ENCODE measurements at regions not wholly inside any gene's neighbourhood (a gene's known extent, or its start where the extent isn't known, plus 50 kb on each side); places are given as distances from the start of the nearest gene placed in this dataset.
"Not testable (repeated sequence)": the region's sequence is repeated elsewhere in the genome, so short reads cannot be mapped to it uniquely, and the experiment has no call there.

GRCh38 chr12:31895449-31896150 is 63.6 kb upstream of the RESF1 start:
- peak overlapping the region in 1 of 2 experiments; percentile 31; a peak in 2 of 4 replicates for H3K4me3 ChIP-seq (ENCODE audit: low read depth in 1 of 2, low read length in 2 of 2)

GRCh38 chr12:31890295-31891285 is 68.6 kb upstream of the RESF1 start:
- peak; percentile 86 for ATAC-seq (ENCODE audit: insufficient read depth, low read depth)
- Histone ChIP-seq H3K9ac (ENCODE audit: low read depth, low read length) (peak overlapping the region; percentile 37), H3K27me3 (ENCODE audit: insufficient read depth, low read length, poor library complexity) (no peaks in the 10 kb centered on the region), H3K4me2 (ENCODE audit: insufficient read depth, low read length) (peak overlapping the region; percentile 35), H3K4me3 (ENCODE audit: low read depth in 1 of 2, low read length in 2 of 2) (peak overlapping the region in 1 of 2 experiments; percentile 6; a peak in 1 of 4 replicates), H2AFZ (ENCODE audit: low read depth, low read length) (peak overlapping the region; percentile 23), H3K9me3 (ENCODE audit: insufficient read depth, low read length, severe bottlenecking) (peaks cover 57% of the 10 kb centered on the region), H3K79me2 (ENCODE audit: insufficient read depth, low read length) (no peaks in the 10 kb centered on the region), H3K27ac (ENCODE audit: low read length) (peak overlapping the region; percentile 89), H3K36me3 (ENCODE audit: insufficient read depth, low read length) (peaks cover 26% of the 10 kb centered on the region), H3K4me1 (ENCODE audit: insufficient read depth, low read length) (peaks cover 61% of the 10 kb centered on the region), H4K20me1 (ENCODE audit: insufficient read depth, low read length) (no peaks in the 10 kb centered on the region)
- DNase-seq = peak; percentile 40
- TF ChIP-seq, protein P1, sequence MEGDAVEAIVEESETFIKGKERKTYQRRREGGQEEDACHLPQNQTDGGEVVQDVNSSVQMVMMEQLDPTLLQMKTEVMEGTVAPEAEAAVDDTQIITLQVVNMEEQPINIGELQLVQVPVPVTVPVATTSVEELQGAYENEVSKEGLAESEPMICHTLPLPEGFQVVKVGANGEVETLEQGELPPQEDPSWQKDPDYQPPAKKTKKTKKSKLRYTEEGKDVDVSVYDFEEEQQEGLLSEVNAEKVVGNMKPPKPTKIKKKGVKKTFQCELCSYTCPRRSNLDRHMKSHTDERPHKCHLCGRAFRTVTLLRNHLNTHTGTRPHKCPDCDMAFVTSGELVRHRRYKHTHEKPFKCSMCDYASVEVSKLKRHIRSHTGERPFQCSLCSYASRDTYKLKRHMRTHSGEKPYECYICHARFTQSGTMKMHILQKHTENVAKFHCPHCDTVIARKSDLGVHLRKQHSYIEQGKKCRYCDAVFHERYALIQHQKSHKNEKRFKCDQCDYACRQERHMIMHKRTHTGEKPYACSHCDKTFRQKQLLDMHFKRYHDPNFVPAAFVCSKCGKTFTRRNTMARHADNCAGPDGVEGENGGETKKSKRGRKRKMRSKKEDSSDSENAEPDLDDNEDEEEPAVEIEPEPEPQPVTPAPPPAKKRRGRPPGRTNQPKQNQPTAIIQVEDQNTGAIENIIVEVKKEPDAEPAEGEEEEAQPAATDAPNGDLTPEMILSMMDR (IDR thresholded peaks at IDR 0.05; ENCODE audit: borderline replicate concordance, extremely low read depth, low read length, poor library complexity, severe bottlenecking) = no peak
- TF ChIP-seq EZH2 (IDR thresholded peaks at IDR 0.05; ENCODE audit: borderline replicate concordance, low read depth, low read length, severe bottlenecking) = no peak

More at GRCh38 chr12:31895449-31896150, 63.6 kb upstream of the RESF1 start:
- TF ChIP-seq, protein P1 (IDR thresholded peaks at IDR 0.05; ENCODE audit: borderline replicate concordance, extremely low read depth, low read length, poor library complexity, severe bottlenecking) = no peak
- no peak for TF ChIP-seq EZH2 (IDR thresholded peaks at IDR 0.05; ENCODE audit: borderline replicate concordance, low read depth, low read length, severe bottlenecking)
- Histone ChIP-seq H4K20me1 (ENCODE audit: insufficient read depth, low read length) (no peaks in the 10 kb centered on the region), H3K4me1 (ENCODE audit: insufficient read depth, low read length) (peaks cover 56% of the 10 kb centered on the region), H3K27me3 (ENCODE audit: insufficient read depth, low read length, poor library complexity) (no peaks in the 10 kb centered on the region), H3K4me2 (ENCODE audit: insufficient read depth, low read length) (no peak overlapping the region; the same call in 1 of the 2 replicates), H2AFZ (ENCODE audit: low read depth, low read length) (no peak overlapping the region), H3K9me3 (ENCODE audit: insufficient read depth, low read length, severe bottlenecking) (peaks cover 59% of the 10 kb centered on the region), H3K36me3 (ENCODE audit: insufficient read depth, low read length) (peaks cover 18% of the 10 kb centered on the region; the same call in 1 of the 2 replicates), H3K27ac (ENCODE audit: low read length) (peak overlapping the region; percentile 92), H3K79me2 (ENCODE audit: insufficient read depth, low read length) (no peaks in the 10 kb centered on the region), H3K9ac (ENCODE audit: low read depth, low read length) (peak overlapping the region; percentile 60)
- DNase-seq (peak; percentile 39), ATAC-seq (ENCODE audit: insufficient read depth, low read depth) (no peak)

- Histone ChIP-seq H3K4me1 (ENCODE audit: insufficient read depth, low read length) (peaks cover 49% of the 10 kb centered on the region), H3K27me3 (ENCODE audit: insufficient read depth, low read length, poor library complexity) (no peaks in the 10 kb centered on the region), H3K79me2 (ENCODE audit: insufficient read depth, low read length) (no peaks in the 10 kb centered on the region), H2AFZ (ENCODE audit: low read depth, low read length) (peak overlapping the region; percentile 48; the same call in 1 of the 2 replicates), H3K27ac (ENCODE audit: low read length) (peak overlapping the region; percentile 78), H4K20me1 (ENCODE audit: insufficient read depth, low read length) (no peaks in the 10 kb centered on the region), H3K9me3 (ENCODE audit: insufficient read depth, low read length, severe bottlenecking) (peaks cover 39% of the 10 kb centered on the region), H3K36me3 (ENCODE audit: insufficient read depth, low read length) (peaks cover 18% of the 10 kb centered on the region), H3K4me3 (ENCODE audit: low read depth in 1 of 2, low read length in 2 of 2) (peak overlapping the region in 1 of 2 experiments; percentile 8; a peak in 2 of 4 replicates), H3K4me2 (ENCODE audit: insufficient read depth, low read length) (peak overlapping the region; percentile 14; the same call in 1 of the 2 replicates), H3K9ac (ENCODE audit: low read depth, low read length) (no peak overlapping the region; the same call in 1 of the 2 replicates)
- no peak for TF ChIP-seq EZH2 (IDR thresholded peaks at IDR 0.05; ENCODE audit: borderline replicate concordance, low read depth, low read length, severe bottlenecking)
- TF ChIP-seq, protein P1 (IDR thresholded peaks at IDR 0.05; ENCODE audit: borderline replicate concordance, extremely low read depth, low read length, poor library complexity, severe bottlenecking) = no peak
- ATAC-seq (ENCODE audit: insufficient read depth, low read depth) (peak; percentile 20; the same call in 1 of the 3 replicates), DNase-seq (no peak)
Measured at GRCh38 chr12:31887109-31887811, 72.0 kb upstream of the RESF1 start.

- Histone ChIP-seq H3K9me3 (ENCODE audit: insufficient read depth, low read length, severe bottlenecking) (peaks cover 18% of the 10 kb centered on the region), H3K4me1 (ENCODE audit: insufficient read depth, low read length) (peaks cover 27% of the 10 kb centered on the region)
- not testable (repeated sequence) for H3K4me2 ChIP-seq (ENCODE audit: insufficient read depth, low read length); H3K27me3 ChIP-seq (ENCODE audit: insufficient read depth, low read length, poor library complexity); H3K27ac ChIP-seq (ENCODE audit: low read length); H3K79me2 ChIP-seq (ENCODE audit: insufficient read depth, low read length); ATAC-seq (ENCODE audit: insufficient read depth, low read depth); H3K36me3 ChIP-seq (ENCODE audit: insufficient read depth, low read length); DNase-seq; H3K4me3 ChIP-seq (ENCODE audit: low read depth in 1 of 2, low read length in 2 of 2); H2AFZ ChIP-seq (ENCODE audit: low read depth, low read length); H4K20me1 ChIP-seq (ENCODE audit: insufficient read depth, low read length); H3K9ac ChIP-seq (ENCODE audit: low read depth, low read length)
Measured at GRCh38 chr12:31882682-31883081, 76.5 kb upstream of the RESF1 start.

All from DND-41 (cell line).